A673 (cell line): ENCODE measurements at regions not wholly inside any gene's neighbourhood (a gene's known extent, or its start where the extent isn't known, plus 50 kb on each side); places are given as distances from the start of the nearest gene placed in this dataset.
"Not testable (repeated sequence)": the region's sequence is repeated elsewhere in the genome, so short reads cannot be mapped to it uniquely, and the experiment has no call there.

Experiments used
- BruUV-seq: library from RNA; stranded (reverse); fragments of 400-500 nt; replicated peaks from 2 replicates; lab custom pipeline; 2021; lab: Mats Ljungman, UMichigan
- CTCF ChIA-PET: fragments of 300-600 bp; sonication (Branson Sonifier 250); formaldehyde crosslinking; loops from one replicate; lab custom pipeline; 2022; ENCODE audit warnings: antibody characterized with exemption; lab: Charles Lee
- POLR2A ChIA-PET: fragments of 300-600 bp; sonication (Branson Sonifier 250); formaldehyde crosslinking; loops from one replicate; lab custom pipeline; 2022; ENCODE audit warnings: antibody characterized with exemption; ENCODE audit not compliant: low non-redundant PET; lab: Charles Lee
- DNase-seq: peaks from one replicate; pipeline ENCODE4 v3.0.0-alpha.2; 2015; ENCODE audit warnings: low spot score
- H3K27ac ChIP-seq: fragments of 200-600 bp; sonication (generic); 2 replicates; pipeline ENCODE4 v1.5.1; 2016; ENCODE audit warnings: mixed run types, low read depth, mild to moderate bottlenecking, mixed read lengths, antibody characterized with exemption, low read length; ENCODE audit not compliant: poor library complexity, severe bottlenecking
- H3K27me3 ChIP-seq: fragments of 200-600 bp; sonication (generic); replicated peaks from 2 replicates; pipeline ENCODE4 v1.6.1; 2017; ENCODE audit warnings: mixed run types, low read depth, mild to moderate bottlenecking, mixed read lengths, antibody characterized with exemption, low read length; ENCODE audit not compliant: insufficient read depth, poor library complexity
- H3K36me3 ChIP-seq: fragments of 200-600 bp; sonication (generic); 2 replicates; pipeline ENCODE4 v1.6.1; 2016; ENCODE audit warnings: mixed run types, mild to moderate bottlenecking, mixed read lengths, antibody characterized with exemption, low read length; ENCODE audit not compliant: insufficient read depth, poor library complexity, severe bottlenecking
- H3K4me1 ChIP-seq: fragments of 200-600 bp; sonication (generic); 2 replicates; pipeline ENCODE4 v1.6.1; 2017; ENCODE audit warnings: mixed run types, mild to moderate bottlenecking, mixed read lengths, antibody characterized with exemption, low read length; ENCODE audit not compliant: insufficient read depth, poor library complexity, severe bottlenecking
- H3K4me3 ChIP-seq: fragments of 200-600 bp; sonication (generic); 2 replicates; pipeline ENCODE4 v1.5.1; 2016; ENCODE audit warnings: low read depth, mixed run types, mild to moderate bottlenecking, mixed read lengths, low read length; ENCODE audit not compliant: poor library complexity, severe bottlenecking
- H3K9me3 ChIP-seq: fragments of 200-600 bp; sonication (generic); 2 replicates; pipeline ENCODE4 v1.6.1; 2016; ENCODE audit warnings: mixed run types, low read depth, mild to moderate bottlenecking, mixed read lengths, antibody characterized with exemption, low read length; ENCODE audit not compliant: poor library complexity, severe bottlenecking
- CTCF ChIP-seq: fragments of 300-800, 200-600 bp; sonication (generic); conservative IDR thresholded peaks from 2 replicates; pipeline ENCODE4 v1.5.1; 2017; ENCODE audit warnings: low read depth, mild to moderate bottlenecking, antibody characterized with exemption, low read length, moderate library complexity, mixed read lengths
- EZH2 ChIP-seq: fragments of 200-600 bp; sonication (generic); IDR thresholded peaks from 2 replicates; pipeline ENCODE4 v1.6.1; 2017; ENCODE audit warnings: borderline replicate concordance, low read depth, mild to moderate bottlenecking, mixed read lengths, antibody characterized with exemption, low read length; ENCODE audit not compliant: poor library complexity, severe bottlenecking
- intact Hi-C: fragments of 100-400 bp; cut with micrococcal nuclease; formaldehyde crosslinking; loops from one replicate; pipeline ENCODE4 v1.10.0; 2022; ENCODE audit not compliant: unreplicated experiment

DNA sequence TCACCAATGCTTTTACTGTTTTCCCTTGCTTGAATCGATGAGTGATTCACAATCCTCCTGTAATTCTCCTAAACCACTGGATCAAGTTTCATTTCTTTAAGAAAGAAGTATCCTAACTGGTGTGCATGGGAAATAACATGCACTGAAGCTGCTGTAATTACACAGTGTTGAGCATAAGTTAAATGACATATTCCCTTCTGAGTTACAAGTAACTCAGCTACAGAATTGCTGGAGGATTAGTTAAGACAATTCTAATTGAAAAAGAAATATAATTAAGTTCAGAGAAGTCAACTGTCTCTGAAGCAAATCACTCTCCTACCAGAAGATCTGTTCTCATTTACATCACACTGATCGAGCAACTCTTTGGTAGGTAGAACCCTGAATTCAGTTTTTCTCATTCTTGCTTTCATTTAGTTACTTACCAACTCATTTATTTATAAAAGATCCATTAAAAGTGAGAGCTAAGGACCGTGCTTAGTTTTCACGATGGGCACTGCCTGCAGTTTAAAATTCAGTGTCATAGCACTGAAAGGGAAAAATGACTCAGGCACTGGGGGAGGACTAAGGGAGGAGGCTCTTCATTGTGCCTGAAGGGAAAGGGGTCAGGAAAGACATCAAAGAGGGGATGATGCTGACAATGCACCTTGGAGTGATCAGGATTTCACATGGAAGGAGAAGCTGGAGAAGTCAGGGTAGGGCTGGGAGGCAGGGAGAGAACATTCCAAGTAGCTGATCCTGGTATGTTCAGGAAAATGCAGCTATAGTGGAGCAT, 327.2 kb downstream of the EMP1 start:
- peaks cover 11% of the 10 kb centered on the region for H3K27me3 ChIP-seq
- no TSS peak for BruUV-seq

GRCh38 chr12:13518034-13518433, 321.5 kb downstream of the EMP1 start:
- BruUV-seq, DNase-seq, H3K4me1 ChIP-seq, CTCF ChIA-PET, POLR2A ChIA-PET, H3K9me3 ChIP-seq, H3K36me3 ChIP-seq, H3K4me3 ChIP-seq, H3K27ac ChIP-seq, intact Hi-C loops: not testable (repeated sequence)
- H3K27me3 ChIP-seq = peaks cover 30% of the 10 kb centered on the region

More for the DNA sequence above, 327.2 kb downstream of the EMP1 start:
- Histone ChIP-seq H3K4me3 (no peak overlapping the region), H3K9me3 (no peaks in the 10 kb centered on the region), H3K4me1 (no peaks in the 10 kb centered on the region), H3K27ac (no peak overlapping the region), H3K36me3 (no peaks in the 10 kb centered on the region)
- intact Hi-C loops = no loop called here
- ChIA-PET CTCF (no interaction called here), POLR2A (no interaction called here)
- TF ChIP-seq EZH2 = no peak
- no peak for DNase-seq

GRCh38 chr12:13509740-13510139, 313.2 kb downstream of the EMP1 start:
- ChIA-PET CTCF (no interaction called here), POLR2A (no interaction called here)
- Histone ChIP-seq H3K9me3 (peaks cover 7% of the 10 kb centered on the region), H3K4me3 (no peak overlapping the region), H3K4me1 (no peaks in the 10 kb centered on the region), H3K27ac (no peak overlapping the region), H3K27me3 (peaks cover 47% of the 10 kb centered on the region), H3K36me3 (no peaks in the 10 kb centered on the region)
- intact Hi-C loops = no loop called here
- no peak for DNase-seq
- no TSS peak for BruUV-seq
- no peak for TF ChIP-seq CTCF
- TF ChIP-seq EZH2 = no peak

DNA sequence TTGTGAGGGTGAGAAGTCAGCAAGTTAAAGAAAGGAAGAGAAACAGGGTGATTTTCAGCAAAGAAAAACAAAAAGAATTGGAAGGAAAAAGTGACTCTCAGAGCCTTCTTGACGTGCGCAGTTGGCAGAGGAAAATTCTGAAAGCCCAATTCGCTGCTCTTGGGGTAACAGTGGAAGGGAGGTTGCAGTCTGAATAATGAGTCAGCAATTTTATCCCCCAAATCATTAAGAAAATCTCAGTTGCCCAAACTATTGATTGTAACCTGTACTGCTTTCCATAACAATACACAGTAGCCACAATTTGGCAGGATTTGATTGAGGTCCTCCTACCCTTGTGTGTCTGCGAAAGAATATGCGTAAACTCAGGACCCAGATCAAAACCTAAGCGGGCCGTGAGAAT, 309.1 kb downstream of the EMP1 start:
- no peak for DNase-seq
- intact Hi-C loops = no loop called here
- H3K27me3 ChIP-seq = peaks cover 17% of the 10 kb centered on the region
- no TSS peak for BruUV-seq
- ChIA-PET POLR2A (no interaction called here), CTCF (no interaction called here)
- H3K9me3 ChIP-seq = no peaks in the 10 kb centered on the region
- no peaks in the 10 kb centered on the region for H3K36me3 ChIP-seq
- no peaks in the 10 kb centered on the region for H3K4me1 ChIP-seq
- H3K4me3 ChIP-seq = no peak overlapping the region
- H3K27ac ChIP-seq = no peak overlapping the region
- TF ChIP-seq EZH2 (no peak), CTCF (no peak)
